Activated T-cell treated with anti-CD3 and anti-CD28 coated beads for 24 hours (primary cell): ENCODE measurements at regions not wholly inside any gene's neighbourhood (a gene's known extent, or its start where the extent isn't known, plus 50 kb on each side); places are given as distances from the start of the nearest gene placed in this dataset.

ENCODE experiments used
- DNase-seq: peaks from one replicate; pipeline ENCODE4 v3.0.0-alpha.2; 2020; ENCODE audit warnings: low read depth

GRCh38 chr16:73255031-73255430, 207.1 kb upstream of the ZFHX3 start:
- no peak for DNase-seq

- no peak for DNase-seq
Observed at GRCh38 chr16:73253922-73254480, 206.1 kb upstream of the ZFHX3 start.

- DNase-seq, result no peak
Observed at GRCh38 chr16:73252446-73252845, 204.5 kb upstream of the ZFHX3 start.

- DNase-seq, result no peak
Observed at GRCh38 chr16:73251608-73252007, 203.7 kb upstream of the ZFHX3 start.

GRCh38 chr16:73248316-73248715, 200.4 kb upstream of the ZFHX3 start:
- DNase-seq, result no peak

- no peak for DNase-seq
Observed at GRCh38 chr16:73240920-73241319, 193.0 kb upstream of the ZFHX3 start.

GRCh38 chr16:73237601-73238000, 189.7 kb upstream of the ZFHX3 start:
- no peak for DNase-seq

- no peak for DNase-seq
Observed at GRCh38 chr16:73234496-73234895, 186.6 kb upstream of the ZFHX3 start.

GRCh38 chr16:73233846-73234424, 186.0 kb upstream of the ZFHX3 start:
- DNase-seq, result no peak

- DNase-seq, result no peak
Observed at GRCh38 chr16:73233329-73233765, 185.4 kb upstream of the ZFHX3 start.

GRCh38 chr16:73232555-73233328, 184.8 kb upstream of the ZFHX3 start:
- DNase-seq, result no peak

GRCh38 chr16:73231944-73232554, 184.1 kb upstream of the ZFHX3 start:
- no peak for DNase-seq

- DNase-seq, result no peak
Observed at GRCh38 chr16:73231379-73231778, 183.5 kb upstream of the ZFHX3 start.

- no peak for DNase-seq
Observed at GRCh38 chr16:73230651-73231050, 182.7 kb upstream of the ZFHX3 start.

- no peak for DNase-seq
Observed at GRCh38 chr16:73228649-73229048, 180.7 kb upstream of the ZFHX3 start.

- no peak for DNase-seq
Observed at GRCh38 chr16:73226675-73227074, 178.7 kb upstream of the ZFHX3 start.

GRCh38 chr16:73225983-73226382, 178.1 kb upstream of the ZFHX3 start:
- no peak for DNase-seq

GRCh38 chr16:73220836-73221235, 172.9 kb upstream of the ZFHX3 start:
- no peak for DNase-seq

- no peak for DNase-seq
Observed at GRCh38 chr16:73219176-73219575, 171.2 kb upstream of the ZFHX3 start.

GRCh38 chr16:73217654-73218053, 169.7 kb upstream of the ZFHX3 start:
- DNase-seq, result no peak

GRCh38 chr16:73216932-73217331, 169.0 kb upstream of the ZFHX3 start:
- DNase-seq, result no peak

GRCh38 chr16:73215678-73216377, 167.9 kb upstream of the ZFHX3 start:
- no peak for DNase-seq
